H1 (cell line): ENCODE measurements at regions not wholly inside any gene's neighbourhood (a gene's known extent, or its start where the extent isn't known, plus 50 kb on each side); places are given as distances from the start of the nearest gene placed in this dataset.

Experiments
- CTCF ChIA-PET: fragments of 300-600 bp; sonication (Branson Sonifier 250); formaldehyde crosslinking; loops from one replicate; lab custom pipeline; 2021; ENCODE audit not compliant: partially characterized antibody; lab: Charles Lee
- POLR2A ChIA-PET: fragments of 300-600 bp; sonication (Branson Sonifier 250); formaldehyde crosslinking; loops from one replicate; lab custom pipeline; 2021; ENCODE audit warnings: inconsistent platforms; ENCODE audit not compliant: partially characterized antibody; lab: Charles Lee
- DNase-seq, 2 experiments: peaks; one replicate each; pipeline versions ENCODE4 v3.0.0 to v3.0.0-alpha.2; 2010 to 2022; ENCODE audit warnings: low spot score in 2 of 2, low read depth in 1 of 2, mixed read lengths in 1 of 2
- FAIRE-seq: peaks from 2 replicates; lab custom pipeline; 2011; peaks lifted over from hg19 to GRCh38; lab: Jason Lieb, UNC
- H2AFZ ChIP-seq: 2 replicates; pipeline ENCODE4 v1.8.1; 2012; ENCODE audit warnings: low read length, inconsistent platforms
- H2AK5ac ChIP-seq: 2 replicates; pipeline ENCODE4 v1.6.1; 2013; ENCODE audit warnings: low read depth, low read length
- H2BK120ac ChIP-seq: replicated peaks from 2 replicates; pipeline ENCODE3; 2013; ENCODE audit warnings: low read depth, low read length, inconsistent platforms
- H2BK12ac ChIP-seq: 2 replicates; pipeline ENCODE4 v1.6.1; 2013; ENCODE audit warnings: low read depth, low read length
- H2BK15ac ChIP-seq: 2 replicates; pipeline ENCODE4 v1.6.1; 2013; ENCODE audit warnings: low read length
- H2BK20ac ChIP-seq: 2 replicates; pipeline ENCODE4 v1.6.1; 2013; ENCODE audit warnings: low read length
- H2BK5ac ChIP-seq: 2 replicates; pipeline ENCODE4 v1.6.1; 2013; ENCODE audit warnings: low read depth, low read length
- H3K14ac ChIP-seq: 2 replicates; pipeline ENCODE4 v1.6.1; 2013; ENCODE audit warnings: inconsistent platforms; ENCODE audit not compliant: insufficient read length
- H3K18ac ChIP-seq: 2 replicates; pipeline ENCODE4 v1.6.1; 2013; ENCODE audit warnings: low read length; ENCODE audit errors: extremely low read depth
- H3K23ac ChIP-seq: 2 replicates; pipeline ENCODE4 v1.6.1; 2013; ENCODE audit warnings: inconsistent platforms; ENCODE audit not compliant: insufficient read length
- H3K23me2 ChIP-seq: 2 replicates; pipeline ENCODE4 v1.6.1; 2013; ENCODE audit warnings: low read depth, low read length
- H3K27ac ChIP-seq: 2 replicates; pipeline ENCODE4 v1.6.1; 2011; ENCODE audit warnings: low read depth, low read length, inconsistent platforms
- H3K27me3 ChIP-seq, 4 experiments: replicated peaks in 1 of 4; 1 replicate in 1 of 4; 2 replicates in 3 of 4; pipeline versions ENCODE4 v1.6.1 to v1.8.1; 2011 to 2013; ENCODE audit warnings: low read length in 3 of 4, mild to moderate bottlenecking in 3 of 4, inconsistent platforms in 2 of 4, mixed read lengths in 2 of 4, moderate library complexity in 1 of 4; ENCODE audit not compliant: control insufficient read depth in 3 of 4, insufficient read depth in 3 of 4; ENCODE audit errors: extremely low read depth in 1 of 4
- H3K36me3 ChIP-seq, 4 experiments: 2 replicates each; pipeline versions ENCODE4 v1.6.1 to v1.8.1; 2011 to 2013; ENCODE audit warnings: mild to moderate bottlenecking in 4 of 4, low read length in 3 of 4, moderate library complexity in 2 of 4, control low read depth in 1 of 4, inconsistent platforms in 1 of 4; ENCODE audit not compliant: insufficient read depth in 4 of 4, control insufficient read depth in 2 of 4
- H3K4ac ChIP-seq: replicated peaks from 2 replicates; pipeline ENCODE3; 2013; ENCODE audit warnings: low read length, low read depth, mixed read lengths, inconsistent platforms; ENCODE audit not compliant: insufficient read length
- H3K4me1 ChIP-seq, 4 experiments: replicated peaks in 1 of 4; 1 replicate in 1 of 4; 2 replicates in 3 of 4; pipeline versions ENCODE4 v1.6.1 to v1.8.1; 2011 to 2013; ENCODE audit warnings: low read length in 3 of 4, inconsistent platforms in 2 of 4, mixed read lengths in 1 of 4; ENCODE audit not compliant: insufficient read depth in 4 of 4, control insufficient read depth in 3 of 4
- H3K4me2 ChIP-seq, 2 experiments: 2 replicates each; pipeline versions ENCODE4 v1.6.1 to v1.8.1; 2011 to 2013; ENCODE audit warnings: low read depth in 2 of 2, low read length in 2 of 2, control low read depth in 1 of 2, inconsistent platforms in 1 of 2, mild to moderate bottlenecking in 1 of 2; ENCODE audit not compliant: insufficient read depth in 1 of 2
- H3K4me3 ChIP-seq, 4 experiments: fragments of 200-600, 300-600 bp in 1 of 4; sonication (generic), shearing (Covaris generic), sonication (Bioruptor Twin) in 1 of 4; 2 replicates each; pipeline versions ENCODE4 v1.5.1 to v1.8.1; 2011 to 2016; ENCODE audit warnings: low read length in 4 of 4, low read depth in 3 of 4, control low read depth in 2 of 4, inconsistent platforms in 2 of 4, mild to moderate bottlenecking in 2 of 4, mixed read lengths in 1 of 4, moderate library complexity in 1 of 4; ENCODE audit not compliant: insufficient read depth in 2 of 4; ENCODE audit errors: extremely low read depth in 1 of 4
- H3K56ac ChIP-seq: replicated peaks from 2 replicates; pipeline ENCODE3; 2013; ENCODE audit warnings: low read depth, mild to moderate bottlenecking, mixed read lengths, low read length, inconsistent platforms; ENCODE audit not compliant: insufficient read length
- H3K79me1 ChIP-seq: 2 replicates; pipeline ENCODE4 v1.6.1; 2013; ENCODE audit warnings: low read depth, low read length, control low read depth
- H3K79me2 ChIP-seq, 2 experiments: 2 replicates each; pipeline versions ENCODE4 v1.6.1 to v1.8.1; 2012 to 2013; ENCODE audit warnings: low read length in 2 of 2, mild to moderate bottlenecking in 2 of 2, inconsistent platforms in 1 of 2; ENCODE audit not compliant: insufficient read depth in 2 of 2, control insufficient read depth in 1 of 2
- H3K9ac ChIP-seq, 4 experiments: replicated peaks in 1 of 4; 1 replicate in 1 of 4; 2 replicates in 3 of 4; pipeline versions ENCODE4 v1.6.1 to v1.8.1; 2011 to 2013; ENCODE audit warnings: low read depth in 3 of 4, low read length in 3 of 4, control low read depth in 2 of 4, mild to moderate bottlenecking in 2 of 4, moderate library complexity in 2 of 4, inconsistent platforms in 1 of 4; ENCODE audit errors: extremely low read depth in 1 of 4
- H3K9me3 ChIP-seq, 2 experiments: 2 replicates each; pipeline versions ENCODE4 v1.6.1 to v1.8.1; 2012 to 2013; ENCODE audit warnings: mild to moderate bottlenecking in 2 of 2, moderate library complexity in 2 of 2, control low read depth in 1 of 2, inconsistent platforms in 1 of 2, low read depth in 1 of 2, low read length in 1 of 2, mixed read lengths in 1 of 2; ENCODE audit not compliant: insufficient read depth in 2 of 2
- H4K20me1 ChIP-seq, 2 experiments: replicated peaks in 1 of 2; 2 replicates each; pipeline versions ENCODE3 to v1.8.1; 2011 to 2013; ENCODE audit warnings: inconsistent platforms in 2 of 2, low read length in 2 of 2, mild to moderate bottlenecking in 1 of 2; ENCODE audit not compliant: insufficient read depth in 2 of 2, control insufficient read depth in 1 of 2
- H4K5ac ChIP-seq: 2 replicates; pipeline ENCODE4 v1.6.1; 2013; ENCODE audit warnings: low read length, low read depth, mixed read lengths, inconsistent platforms; ENCODE audit not compliant: insufficient read length
- H4K8ac ChIP-seq: 2 replicates; pipeline ENCODE4 v1.8.0; 2013; ENCODE audit warnings: mild to moderate bottlenecking, moderate library complexity, low read length, inconsistent platforms; ENCODE audit not compliant: insufficient read depth; ENCODE audit errors: extremely low read depth
- H4K91ac ChIP-seq: replicated peaks from 2 replicates; pipeline ENCODE3; 2013; ENCODE audit warnings: low read length, mixed read lengths, inconsistent platforms; ENCODE audit not compliant: insufficient read length
- CTBP2 ChIP-seq: IDR thresholded peaks from 2 replicates; pipeline ENCODE4 v1.7.0; 2011; ENCODE audit warnings: borderline replicate concordance, mild to moderate bottlenecking, moderate library complexity, mixed read lengths, low read length; ENCODE audit not compliant: insufficient read depth, insufficient read length
- RBBP5 ChIP-seq: IDR thresholded peaks from 2 replicates; pipeline ENCODE4 v1.7.1; 2012; ENCODE audit warnings: low read depth, mild to moderate bottlenecking, inconsistent platforms, low read length, moderate library complexity, borderline replicate concordance
- TAF1 ChIP-seq: IDR thresholded peaks from 2 replicates; pipeline ENCODE4 v1.6.1; 2011; ENCODE audit warnings: mild to moderate bottlenecking, low read depth, low read length
- WGBS, 2 experiments: shearing (Covaris generic) in 1 of 2; methylation state at CpG; one replicate each; pipeline versions ENCODE4 v1.1.6 to v1.1.7; 2013 to 2015; ENCODE audit warnings: low lambda C conversion rate in 2 of 2, mixed read lengths in 2 of 2, inconsistent platforms in 1 of 2, low coverage in 1 of 2, missing lambda C conversion rate in 1 of 2; ENCODE audit not compliant: insufficient replicate concordance in 2 of 2, insufficient coverage in 1 of 2, insufficient read length in 1 of 2; ENCODE audit errors: extremely low coverage in 1 of 2, missing lambda C conversion rate in 1 of 2; 5-methylcytosine and 5-hydroxymethylcytosine counted together
- TF ChIP-seq, protein P1 (sequence below): IDR thresholded peaks from 2 replicates; pipeline ENCODE4 v1.6.1; 2012; ENCODE audit warnings: inconsistent platforms

GRCh38 chr19:20365146-20365545 lies 198.1 kb downstream of the ZNF486 start:
- WGBS, 2 experiments = 89% methylated on average over 6 of the region's 6 CpGs; no CpG with 5 or more reads in 1 of the 2 experiments
- no peak for TF ChIP-seq RBBP5
- TF ChIP-seq, protein P1, sequence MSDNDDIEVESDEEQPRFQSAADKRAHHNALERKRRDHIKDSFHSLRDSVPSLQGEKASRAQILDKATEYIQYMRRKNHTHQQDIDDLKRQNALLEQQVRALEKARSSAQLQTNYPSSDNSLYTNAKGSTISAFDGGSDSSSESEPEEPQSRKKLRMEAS = no peak
- no peak for TF ChIP-seq CTBP2
- no peak for TF ChIP-seq TAF1

More at GRCh38 chr19:20365146-20365545, 198.1 kb downstream of the ZNF486 start:
- H2AFZ ChIP-seq = no peak overlapping the region
- H3K4me2 ChIP-seq = no peak overlapping the region
- H4K5ac ChIP-seq = no peak overlapping the region
- no peak overlapping the region for H3K23ac ChIP-seq
- no peak overlapping the region for H3K9ac ChIP-seq
- no peak overlapping the region for H3K27ac ChIP-seq
- peaks cover 3 to 10% of the 10 kb centered on the region in 2 experiments for H4K20me1 ChIP-seq
- H3K18ac ChIP-seq = no peak overlapping the region; the same call in 1 of the 2 replicates
- no peaks in the 10 kb centered on the region for H3K23me2 ChIP-seq
- DNase-seq (no peak), FAIRE-seq (no peak)
- ChIA-PET POLR2A (interaction anchor here (0.6 kb wide), 1 partner anchor 53 kb away, joined by 3 read pairs; no protein-coding TSS in a partner anchor), CTCF (no interaction called here)
- H3K79me2 ChIP-seq = no peaks in the 10 kb centered on the region
- no peak overlapping the region for H3K4ac ChIP-seq
- no peaks in the 10 kb centered on the region for H3K79me1 ChIP-seq
- H2AK5ac ChIP-seq = no peak overlapping the region
- H2BK12ac ChIP-seq = no peak overlapping the region
- no peak overlapping the region for H4K91ac ChIP-seq
- H3K56ac ChIP-seq = no peak overlapping the region
- no peak overlapping the region for H2BK20ac ChIP-seq
- no peak overlapping the region for H2BK15ac ChIP-seq
- no peak overlapping the region for H3K14ac ChIP-seq
- peaks cover 8 to 43% (median 33%) of the 10 kb centered on the region in 4 experiments for H3K27me3 ChIP-seq
- peaks cover 8 to 37% (median 17%) of the 10 kb centered on the region in 4 experiments; a peak in 5 of 7 replicates for H3K4me1 ChIP-seq
- no peaks in the 10 kb centered on the region for H3K9me3 ChIP-seq
- no peak overlapping the region for H2BK5ac ChIP-seq
- no peak overlapping the region for H2BK120ac ChIP-seq
- H3K4me3 ChIP-seq = no peak overlapping the region
- peaks cover 0 to 3% (median under 1%) of the 10 kb centered on the region in 4 experiments; a peak in 1 of 8 replicates for H3K36me3 ChIP-seq
- H4K8ac ChIP-seq = no peak overlapping the region
